Endothelial cell of umbilical vein (primary cell): ENCODE measurements at regions not wholly inside any gene's neighbourhood (a gene's known extent, or its start where the extent isn't known, plus 50 kb on each side); places are given as distances from the start of the nearest gene placed in this dataset.

ENCODE experiments used
- BruUV-seq: library from RNA; stranded (reverse); fragments of 400-500 nt; replicated peaks from 2 replicates; lab custom pipeline; 2021; lab: Mats Ljungman, UMichigan
- CTCF ChIA-PET: fragments of 300-600, 350-600 bp; sonication (Branson Sonifier 250); formaldehyde crosslinking; loops from one replicate; lab custom pipeline; 2021; ENCODE audit warnings: antibody characterized with exemption, inconsistent platforms; lab: Charles Lee
- POLR2A ChIA-PET: fragments of 300-600, 350-600 bp; sonication (Branson Sonifier 250); formaldehyde crosslinking; loops from one replicate; lab custom pipeline; 2021; ENCODE audit warnings: antibody characterized with exemption, inconsistent platforms; lab: Charles Lee
- DNase-seq: peaks from one replicate; pipeline ENCODE4 v3.0.0-alpha.2; 2011; ENCODE audit warnings: low read depth, low spot score
- FAIRE-seq: peaks from 2 replicates; lab custom pipeline; 2011; peaks lifted over from hg19 to GRCh38; lab: Jason Lieb, UNC
- H2AFZ ChIP-seq: 2 replicates; pipeline ENCODE4 v1.6.0; 2012; ENCODE audit warnings: low read depth, low read length, control low read depth, inconsistent platforms
- H3K27ac ChIP-seq: 2 replicates; pipeline ENCODE4 v1.5.1; 2011; ENCODE audit warnings: low read depth, mild to moderate bottlenecking, control low read depth, low read length, moderate library complexity; ENCODE audit not compliant: insufficient read depth
- H3K27me3 ChIP-seq, 2 experiments: 2 replicates each; pipeline versions ENCODE4 v1.6.0 to v1.6.1; 2011; ENCODE audit warnings: low read length in 2 of 2, mixed read lengths in 1 of 2; ENCODE audit not compliant: control insufficient read depth in 2 of 2, insufficient read depth in 2 of 2
- H3K36me3 ChIP-seq, 2 experiments: 2 replicates in 1 of 2; 3 replicates in 1 of 2; pipeline ENCODE4 v1.5.1; 2011; ENCODE audit warnings: low read length in 2 of 2, mild to moderate bottlenecking in 1 of 2, moderate library complexity in 1 of 2; ENCODE audit not compliant: control insufficient read depth in 2 of 2, insufficient read depth in 2 of 2; ENCODE audit errors: extremely low read depth in 1 of 2
- H3K4me1 ChIP-seq: 3 replicates; pipeline ENCODE4 v1.5.1; 2011; ENCODE audit warnings: mild to moderate bottlenecking, low read length; ENCODE audit not compliant: control insufficient read depth, insufficient read depth; ENCODE audit errors: extremely low read depth
- H3K4me2 ChIP-seq: 2 replicates; pipeline ENCODE4 v1.6.1; 2011; ENCODE audit warnings: low read length, control low read depth, mixed read lengths; ENCODE audit not compliant: insufficient read depth
- H3K4me3 ChIP-seq, 3 experiments: fragments of 200-600 bp in 1 of 3; sonication (generic), shearing (Covaris generic) in 1 of 3; replicated peaks in 1 of 3; 2 replicates each; pipeline ENCODE4 v1.5.1; 2011 to 2016; ENCODE audit warnings: control low read depth in 3 of 3, low read length in 3 of 3, mild to moderate bottlenecking in 2 of 3, inconsistent platforms in 1 of 3, low read depth in 1 of 3, moderate library complexity in 1 of 3; ENCODE audit not compliant: insufficient read depth in 1 of 3
- H3K79me2 ChIP-seq: 2 replicates; pipeline ENCODE4 v1.6.0; 2012; ENCODE audit warnings: low read length, inconsistent platforms; ENCODE audit not compliant: control insufficient read depth, insufficient read depth
- H3K9ac ChIP-seq: replicated peaks from 2 replicates; pipeline ENCODE3; 2011; ENCODE audit warnings: low read length, control low read depth; ENCODE audit not compliant: insufficient read depth; ENCODE audit errors: extremely low read depth
- H3K9me1 ChIP-seq: replicated peaks from 3 replicates; pipeline ENCODE4 v1.6.0; 2011; ENCODE audit warnings: mild to moderate bottlenecking, low read length; ENCODE audit not compliant: control insufficient read depth, insufficient read depth; ENCODE audit errors: extremely low read depth
- H3K9me3 ChIP-seq: replicated peaks from 2 replicates; pipeline ENCODE4 v1.5.1; 2012; ENCODE audit warnings: low read length, inconsistent platforms; ENCODE audit not compliant: control insufficient read depth, insufficient read depth
- H4K20me1 ChIP-seq: replicated peaks from 2 replicates; pipeline ENCODE3; 2011; ENCODE audit warnings: mild to moderate bottlenecking, low read length; ENCODE audit not compliant: control insufficient read depth, insufficient read depth; ENCODE audit errors: extremely low read depth
- CTCF ChIP-seq, 2 donors: IDR thresholded peaks; 1 replicate in 1 of 2; 2 replicates in 1 of 2; pipeline ENCODE4 v1.5.1; 2011; ENCODE audit warnings: low read length in 2 of 2, mild to moderate bottlenecking in 2 of 2, moderate library complexity in 2 of 2, control low read depth in 1 of 2, inconsistent platforms in 1 of 2, low read depth in 1 of 2; ENCODE audit not compliant: insufficient read depth in 1 of 2; ENCODE audit errors: extremely low read depth in 1 of 2
- GATA2 ChIP-seq: IDR thresholded peaks from 2 replicates; pipeline ENCODE4 v1.7.0; 2011; ENCODE audit warnings: low read depth, mild to moderate bottlenecking, moderate library complexity, mixed read lengths, low read length; ENCODE audit not compliant: insufficient read length, insufficient read depth
- JUN ChIP-seq: IDR thresholded peaks from 2 replicates; pipeline ENCODE4 v1.6.1; 2011; ENCODE audit warnings: borderline replicate concordance, low read depth; ENCODE audit not compliant: insufficient read length, insufficient read depth
- MYC ChIP-seq: IDR thresholded peaks from one replicate; pipeline ENCODE4 v1.6.1; 2011; ENCODE audit warnings: mild to moderate bottlenecking, low read depth, low read length
- POLR2A ChIP-seq: IDR thresholded peaks from 2 replicates; pipeline ENCODE4 v1.6.1; 2012; ENCODE audit warnings: low read depth, mild to moderate bottlenecking, control low read depth, low read length
- POLR2AphosphoS5 ChIP-seq: IDR thresholded peaks from 2 replicates; pipeline ENCODE4 v1.6.1; 2012; ENCODE audit warnings: low read depth, mild to moderate bottlenecking, control low read depth, low read length, moderate library complexity; ENCODE audit not compliant: insufficient read depth
- dilution Hi-C: fragments of 300-500 bp; cut with MboI; formaldehyde crosslinking; loops from one replicate; pipeline ENCODE4 v1.15.0; 2019; ENCODE audit warnings: low sequenced_read_pairs; ENCODE audit not compliant: extremely low pct_ligation_motif_present
- intact Hi-C: fragments of 100-400 bp; cut with micrococcal nuclease; formaldehyde crosslinking; loops from one replicate; pipeline ENCODE4 v1.10.0; 2022

DNA sequence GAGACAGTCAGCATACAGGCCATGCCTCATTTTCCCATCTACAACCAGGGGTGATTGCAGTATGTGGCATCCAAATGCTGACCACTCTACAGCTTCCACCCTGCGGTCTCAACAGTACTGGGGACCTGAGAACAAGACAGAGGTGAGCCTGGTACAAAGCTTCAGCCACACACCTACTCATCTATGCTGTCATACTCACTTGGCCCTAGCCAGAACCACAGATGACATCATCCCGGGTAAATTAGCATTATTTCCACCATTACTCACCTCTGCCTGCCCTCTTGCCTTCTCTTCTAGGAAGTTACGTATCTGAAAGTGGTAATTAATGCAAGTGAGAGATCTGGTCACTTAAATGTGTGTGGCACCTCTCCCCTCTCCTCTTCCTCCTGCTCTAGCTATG lies 208.2 kb upstream of the ARL4C start:
- Histone ChIP-seq H3K9me3 (no peaks in the 10 kb centered on the region), H3K4me1 (no peaks in the 10 kb centered on the region), H3K9me1 (no peaks in the 10 kb centered on the region), H4K20me1 (no peaks in the 10 kb centered on the region), H2AFZ (no peak overlapping the region), H3K79me2 (no peaks in the 10 kb centered on the region), H3K36me3 (no peaks in the 10 kb centered on the region), H3K9ac (no peak overlapping the region), H3K4me3 (no peak overlapping the region), H3K27me3 (peaks cover 0 to 13% of the 10 kb centered on the region in 2 experiments), H3K4me2 (no peak overlapping the region), H3K27ac (no peak overlapping the region)
- no TSS peak for BruUV-seq
- intact Hi-C loops: no loop called here
- DNase-seq (no peak), FAIRE-seq (no peak)
- dilution Hi-C loops: no loop called here
- CTCF ChIA-PET: interaction anchor here (1.2 to 1.3 kb wide), 2 partner anchors 12 to 20 kb away, joined by 3 to 5 read pairs; no protein-coding TSS in a partner anchor
- peak; percentile 22 for TF ChIP-seq JUN
- TF ChIP-seq POLR2AphosphoS5: no peak
- POLR2A ChIA-PET: no interaction called here

GRCh38 chr2:234703258-234703657 lies 206.4 kb upstream of the ARL4C start:
- intact Hi-C loops (no loop called here), dilution Hi-C loops (no loop called here)
- Histone ChIP-seq H3K4me3 (no peak overlapping the region), H3K36me3 (no peaks in the 10 kb centered on the region), H3K27me3 (peaks cover 0 to 6% of the 10 kb centered on the region in 2 experiments), H3K79me2 (no peaks in the 10 kb centered on the region), H2AFZ (no peak overlapping the region), H3K27ac (no peak overlapping the region), H3K9ac (no peak overlapping the region), H3K4me2 (no peak overlapping the region), H3K4me1 (no peaks in the 10 kb centered on the region), H3K9me1 (no peaks in the 10 kb centered on the region), H3K9me3 (no peaks in the 10 kb centered on the region), H4K20me1 (no peaks in the 10 kb centered on the region)
- TF ChIP-seq GATA2 (no peak), MYC (no peak), POLR2A (no peak), POLR2AphosphoS5 (no peak), JUN (no peak), CTCF (IDR thresholded peaks at IDR 0.05; ENCODE audit: extremely low read depth in 1 of 2, insufficient read depth in 1 of 2, low read depth in 1 of 2, low read length in 2 of 2) (no peak)
- ChIA-PET CTCF (interaction anchor here (0.6 to 2.1 kb wide), 3 partner anchors 16 to 869 kb away, joined by 3 to 6 read pairs (median 5); no protein-coding TSS in a partner anchor), POLR2A (interaction anchor here (1.3 kb wide), 1 partner anchor 177 kb away, joined by 3 read pairs; no protein-coding TSS in a partner anchor)
- BruUV-seq: no TSS peak
- FAIRE-seq: no peak
- no peak for DNase-seq
